ENCODE measurements at regions not wholly inside any gene's neighbourhood (a gene's known extent, or its start where the extent isn't known, plus 50 kb on each side); places are given as distances from the start of the nearest gene placed in this dataset.

GRCh38 chr6:54009052-54009654, 102.1 kb upstream of the MLIP start:
- Mint-ChIP-seq H3K27ac (no peak overlapping the region), H3K9me3 (peaks cover 8% of the 10 kb centered on the region), H3K36me3 (no peaks in the 10 kb centered on the region), H3K4me3 (no peak overlapping the region), H3K4me1 (no peaks in the 10 kb centered on the region), H3K27me3 (ENCODE audit: low read depth) (no peaks in the 10 kb centered on the region)
- no peak for DNase-seq (ENCODE audit: low spot score in 2 of 2, unreplicated experiment in 2 of 2)
- TF ChIP-seq CTCF (IDR thresholded peaks at IDR 0.05; ENCODE audit: unreplicated experiment): no peak

GRCh38 chr6:54010340-54011276, 100.6 kb upstream of the MLIP start:
- DNase-seq (ENCODE audit: low spot score in 2 of 2, unreplicated experiment in 2 of 2): no peak

GRCh38 chr6:54011277-54011648, 100.0 kb upstream of the MLIP start:
- no peaks in the 10 kb centered on the region for H3K4me1 Mint-ChIP-seq
- H3K27me3 Mint-ChIP-seq (ENCODE audit: low read depth): no peaks in the 10 kb centered on the region
- H3K4me3 Mint-ChIP-seq: no peak overlapping the region
- H3K27ac Mint-ChIP-seq: no peak overlapping the region
- H3K36me3 Mint-ChIP-seq: no peaks in the 10 kb centered on the region
- TF ChIP-seq CTCF (IDR thresholded peaks at IDR 0.05; ENCODE audit: unreplicated experiment): no peak
- no peak for DNase-seq (ENCODE audit: low spot score in 2 of 2, unreplicated experiment in 2 of 2)
- peaks cover 8% of the 10 kb centered on the region for H3K9me3 Mint-ChIP-seq

More at GRCh38 chr6:54010340-54011276, 100.6 kb upstream of the MLIP start:
- Mint-ChIP-seq H3K27me3 (ENCODE audit: low read depth) (no peaks in the 10 kb centered on the region), H3K9me3 (peaks cover 8% of the 10 kb centered on the region), H3K4me3 (no peak overlapping the region), H3K4me1 (no peaks in the 10 kb centered on the region), H3K36me3 (no peaks in the 10 kb centered on the region), H3K27ac (no peak overlapping the region)
- no peak for TF ChIP-seq CTCF (IDR thresholded peaks at IDR 0.05; ENCODE audit: unreplicated experiment)

- peaks cover 8% of the 10 kb centered on the region for H3K9me3 Mint-ChIP-seq
- no peak for TF ChIP-seq CTCF (IDR thresholded peaks at IDR 0.05; ENCODE audit: unreplicated experiment)
These were observed 97.3 kb upstream of the MLIP start for GRCh38 chr6:54013966-54014365.

GRCh38 chr6:54014440-54014839, 96.8 kb upstream of the MLIP start:
- H3K4me1 Mint-ChIP-seq: peaks cover 6% of the 10 kb centered on the region
- H3K27ac Mint-ChIP-seq: no peak overlapping the region
- no peak for DNase-seq (ENCODE audit: low spot score in 2 of 2, unreplicated experiment in 2 of 2)
- no peak for TF ChIP-seq CTCF (IDR thresholded peaks at IDR 0.05; ENCODE audit: unreplicated experiment)
- no peaks in the 10 kb centered on the region for H3K36me3 Mint-ChIP-seq
- no peak overlapping the region for H3K4me3 Mint-ChIP-seq
- H3K27me3 Mint-ChIP-seq (ENCODE audit: low read depth): no peaks in the 10 kb centered on the region
- peaks cover 8% of the 10 kb centered on the region for H3K9me3 Mint-ChIP-seq

More at GRCh38 chr6:54013966-54014365, 97.3 kb upstream of the MLIP start:
- Mint-ChIP-seq H3K4me1 (peaks cover 6% of the 10 kb centered on the region), H3K27ac (no peak overlapping the region), H3K4me3 (no peak overlapping the region), H3K27me3 (ENCODE audit: low read depth) (no peaks in the 10 kb centered on the region), H3K36me3 (no peaks in the 10 kb centered on the region)
- DNase-seq (ENCODE audit: low spot score in 2 of 2, unreplicated experiment in 2 of 2): no peak
